HCT116 (cell line): ENCODE measurements at regions not wholly inside any gene's neighbourhood (a gene's known extent, or its start where the extent isn't known, plus 50 kb on each side); places are given as distances from the start of the nearest gene placed in this dataset.

ENCODE experiments used
- ATAC-seq: fragments of 200-7000 bp; cut with Tn5 transposase; 2 replicates; pipeline ENCODE4 v1.9.1; 2020; ENCODE audit warnings: mild to moderate bottlenecking, moderate library complexity
- BruUV-seq: library from RNA; stranded (reverse); fragments of 400-500 nt; replicated peaks from 2 replicates; lab custom pipeline; 2021; lab: Mats Ljungman, UMichigan
- CTCF ChIA-PET: fragments of 300-600 bp; sonication (Branson Sonifier 250); formaldehyde crosslinking; loops from one replicate; lab custom pipeline; 2021; ENCODE audit warnings: antibody characterized with exemption; lab: Charles Lee
- POLR2A ChIA-PET: fragments of 300-600, 350-600 bp; sonication (Branson Sonifier 250); formaldehyde crosslinking; loops from one replicate; lab custom pipeline; 2021; ENCODE audit warnings: antibody characterized with exemption; lab: Charles Lee
- RAD21 ChIA-PET, 2 experiments: fragments of 300-600 bp; sonication (Branson Sonifier 250); formaldehyde crosslinking; loops; one replicate each; lab custom pipeline; 2023; ENCODE audit warnings: low total read pairs in 2 of 2; ENCODE audit not compliant: uncharacterized antibody in 2 of 2, unreplicated experiment in 2 of 2, low non-redundant PET in 1 of 2; lab: Charles Lee
- DNase-seq: peaks from one replicate; pipeline ENCODE4 v3.0.0-alpha.2; 2010; ENCODE audit warnings: low read depth, low spot score
- H2AFZ ChIP-seq: fragments of 200-600 bp; shearing (Covaris generic), sonication (generic); 2 replicates; pipeline ENCODE4 v1.6.1; 2017; ENCODE audit warnings: low read depth, mixed run types, mixed read lengths, antibody characterized with exemption, low read length; ENCODE audit not compliant: poor library complexity, severe bottlenecking
- H3K27ac ChIP-seq: 2 replicates; pipeline ENCODE4 v1.5.1; 2012; ENCODE audit warnings: low read depth, low read length
- H3K27me3 ChIP-seq: fragments of 200-600 bp; sonication (generic); 2 replicates; pipeline ENCODE4 v1.6.1; 2016; ENCODE audit warnings: mixed run types, low read length, mixed read lengths; ENCODE audit not compliant: insufficient read depth
- H3K36me3 ChIP-seq, 2 experiments: fragments of 200-500 bp in 1 of 2; fragments of 200-600 bp in 1 of 2; sonication (Bioruptor generic) in 1 of 2; sonication (generic) in 1 of 2; 2 replicates each; pipeline versions ENCODE4 v1.5.1 to v1.6.1; 2014 to 2016; ENCODE audit warnings: low read length in 2 of 2, inconsistent platforms in 1 of 2, mixed read lengths in 1 of 2, mixed run types in 1 of 2; ENCODE audit not compliant: insufficient read depth in 2 of 2, control insufficient read depth in 1 of 2
- H3K4me1 ChIP-seq, 2 experiments: fragments of 200-600 bp in 1 of 2; sonication (generic) in 1 of 2; 2 replicates each; pipeline versions ENCODE4 v1.5.1 to v1.6.1; 2012 to 2017; ENCODE audit warnings: low read length in 2 of 2, inconsistent platforms in 1 of 2, mild to moderate bottlenecking in 1 of 2, mixed read lengths in 1 of 2, mixed run types in 1 of 2, moderate library complexity in 1 of 2; ENCODE audit not compliant: insufficient read depth in 2 of 2, control insufficient read depth in 1 of 2
- H3K4me2 ChIP-seq: fragments of 200-600 bp; sonication (generic); 2 replicates; pipeline ENCODE4 v1.6.1; 2017; ENCODE audit warnings: mixed run types, low read length, mixed read lengths
- H3K4me3 ChIP-seq, 2 experiments: fragments of 200-600 bp in 1 of 2; sonication (generic) in 1 of 2; replicated peaks in 1 of 2; 2 replicates each; pipeline ENCODE4 v1.5.1; 2011 to 2016; ENCODE audit warnings: low read length in 2 of 2, control low read depth in 1 of 2, low read depth in 1 of 2, mild to moderate bottlenecking in 1 of 2, mixed read lengths in 1 of 2, mixed run types in 1 of 2
- H3K79me2 ChIP-seq: fragments of 200-600 bp; sonication (generic); 2 replicates; pipeline ENCODE4 v1.6.1; 2017; ENCODE audit warnings: mild to moderate bottlenecking, mixed run types, low read length, moderate library complexity, mixed read lengths; ENCODE audit not compliant: insufficient read depth
- H3K9ac ChIP-seq: fragments of 200-600 bp; sonication (generic); 2 replicates; pipeline ENCODE4 v1.6.1; 2016; ENCODE audit warnings: low read length, mixed read lengths
- H3K9me2 ChIP-seq: fragments of 200-600 bp; sonication (generic), shearing (Covaris generic); 2 replicates; pipeline ENCODE4 v1.6.1; 2017; ENCODE audit warnings: mixed run types, mild to moderate bottlenecking, moderate library complexity; ENCODE audit not compliant: insufficient read depth
- H3K9me3 ChIP-seq, 2 experiments: fragments of 200-500 bp in 1 of 2; fragments of 200-600 bp in 1 of 2; sonication (Bioruptor generic) in 1 of 2; sonication (generic) in 1 of 2; 2 replicates each; pipeline ENCODE4 v1.6.1; 2014 to 2017; ENCODE audit warnings: low read length in 2 of 2, mixed read lengths in 2 of 2, inconsistent platforms in 1 of 2, low read depth in 1 of 2, mild to moderate bottlenecking in 1 of 2, mixed run types in 1 of 2, moderate library complexity in 1 of 2; ENCODE audit not compliant: control insufficient read depth in 1 of 2, insufficient read depth in 1 of 2
- H4K20me1 ChIP-seq: fragments of 200-600 bp; sonication (generic), shearing (Covaris generic); 2 replicates; pipeline ENCODE4 v1.6.1; 2017; ENCODE audit warnings: mixed run types, mild to moderate bottlenecking, moderate library complexity; ENCODE audit not compliant: insufficient read depth
- CBX3 ChIP-seq: IDR thresholded peaks from 2 replicates; pipeline ENCODE4 v1.6.1; 2012; ENCODE audit warnings: low read depth
- EZH2 ChIP-seq: fragments of 200-600 bp; sonication (generic); IDR thresholded peaks from 2 replicates; pipeline ENCODE4 v1.6.1; 2017; ENCODE audit warnings: antibody characterized with exemption, mixed run types
- EZH2phosphoT487 ChIP-seq: fragments of 200-600 bp; IDR thresholded peaks from 2 replicates; pipeline ENCODE4 v1.6.1; 2018; ENCODE audit warnings: antibody characterized with exemption, borderline replicate concordance
- FOSL1 ChIP-seq: IDR thresholded peaks from 2 replicates; pipeline ENCODE4 v1.6.1; 2012; ENCODE audit warnings: low read depth
- JUND ChIP-seq: IDR thresholded peaks from 2 replicates; pipeline ENCODE4 v1.6.1; 2012
- MAX ChIP-seq: IDR thresholded peaks from 2 replicates; pipeline ENCODE4 v1.6.1; 2012
- POLR2A ChIP-seq: IDR thresholded peaks from 2 replicates; pipeline ENCODE4 v1.7.0; 2011; ENCODE audit warnings: borderline replicate concordance; ENCODE audit not compliant: insufficient read depth, insufficient read length; ENCODE audit errors: extremely low read depth
- POLR2AphosphoS5 ChIP-seq: IDR thresholded peaks from 2 replicates; pipeline ENCODE4 v1.6.1; 2011; ENCODE audit warnings: mild to moderate bottlenecking, low read depth, low read length, moderate library complexity
- RAD21 ChIP-seq: IDR thresholded peaks from 2 replicates; pipeline ENCODE4 v1.6.1; 2012; ENCODE audit warnings: low read depth, mild to moderate bottlenecking
- REST ChIP-seq: IDR thresholded peaks from 2 replicates; pipeline ENCODE4 v1.6.1; 2012; ENCODE audit warnings: low read depth
- SP1 ChIP-seq: IDR thresholded peaks from 2 replicates; pipeline ENCODE4 v1.6.1; 2012; ENCODE audit warnings: low read depth
- SRF ChIP-seq: IDR thresholded peaks from 2 replicates; pipeline ENCODE4 v1.6.1; 2012; ENCODE audit warnings: low read depth
- YY1 ChIP-seq: IDR thresholded peaks from 2 replicates; pipeline ENCODE4 v1.6.1; 2011; ENCODE audit warnings: low read length, low read depth, moderate library complexity, mild to moderate bottlenecking; ENCODE audit not compliant: insufficient replicate concordance; ENCODE audit errors: extremely low read depth
- ZFX ChIP-seq: fragments of 450-650 bp; IDR thresholded peaks from 2 replicates; pipeline ENCODE4 v1.6.1; 2017
- ZNF274 ChIP-seq: fragments of 200-500 bp; sonication (Bioruptor generic); IDR thresholded peaks from 2 replicates; pipeline ENCODE4 v1.6.1; 2014; ENCODE audit warnings: mild to moderate bottlenecking, low read depth, low read length, inconsistent platforms
- intact Hi-C: fragments of 100-400 bp; cut with micrococcal nuclease; formaldehyde crosslinking; loops from 2 replicates; pipeline ENCODE4 v1.10.0; 2022
- TF ChIP-seq, protein P1 (sequence below), 3 experiments: fragments of 200-600 bp in 1 of 3; sonication (generic) in 1 of 3; IDR thresholded peaks in 2 of 3; conservative IDR thresholded peaks in 1 of 3; 2 replicates each; pipeline ENCODE4 v1.5.1; 2012 to 2017; ENCODE audit warnings: low read depth in 2 of 3, low read length in 2 of 3, antibody characterized with exemption in 1 of 3, borderline replicate concordance in 1 of 3, control low read depth in 1 of 3, mild to moderate bottlenecking in 1 of 3, mixed read lengths in 1 of 3, mixed run types in 1 of 3, moderate library complexity in 1 of 3; ENCODE audit not compliant: insufficient read depth in 1 of 3
- TF ChIP-seq, protein P2 (sequence below): IDR thresholded peaks from 2 replicates; pipeline ENCODE4 v1.6.1; 2011; ENCODE audit warnings: mild to moderate bottlenecking, low read length, moderate library complexity; ENCODE audit not compliant: insufficient replicate concordance; ENCODE audit errors: extremely low read depth

- no peaks in the 10 kb centered on the region for H4K20me1 ChIP-seq
- H3K4me1 ChIP-seq, result peaks cover 14 to 17% of the 10 kb centered on the region in 2 experiments
- no peak overlapping the region for H3K9ac ChIP-seq
- TF ChIP-seq JUND (peak; percentile 53), MAX (no peak), POLR2A (no peak), YY1 (no peak), REST (no peak), EZH2phosphoT487 (no peak), FOSL1 (peak; percentile 64; the same call in 1 of the 2 replicates), EZH2 (no peak), ZFX (no peak), ZNF274 (no peak), SRF (no peak), CBX3 (peak; percentile 33; the same call in 1 of the 2 replicates), POLR2AphosphoS5 (no peak), RAD21 (no peak), SP1 (peak; percentile 56)
- TF ChIP-seq, protein P1, sequence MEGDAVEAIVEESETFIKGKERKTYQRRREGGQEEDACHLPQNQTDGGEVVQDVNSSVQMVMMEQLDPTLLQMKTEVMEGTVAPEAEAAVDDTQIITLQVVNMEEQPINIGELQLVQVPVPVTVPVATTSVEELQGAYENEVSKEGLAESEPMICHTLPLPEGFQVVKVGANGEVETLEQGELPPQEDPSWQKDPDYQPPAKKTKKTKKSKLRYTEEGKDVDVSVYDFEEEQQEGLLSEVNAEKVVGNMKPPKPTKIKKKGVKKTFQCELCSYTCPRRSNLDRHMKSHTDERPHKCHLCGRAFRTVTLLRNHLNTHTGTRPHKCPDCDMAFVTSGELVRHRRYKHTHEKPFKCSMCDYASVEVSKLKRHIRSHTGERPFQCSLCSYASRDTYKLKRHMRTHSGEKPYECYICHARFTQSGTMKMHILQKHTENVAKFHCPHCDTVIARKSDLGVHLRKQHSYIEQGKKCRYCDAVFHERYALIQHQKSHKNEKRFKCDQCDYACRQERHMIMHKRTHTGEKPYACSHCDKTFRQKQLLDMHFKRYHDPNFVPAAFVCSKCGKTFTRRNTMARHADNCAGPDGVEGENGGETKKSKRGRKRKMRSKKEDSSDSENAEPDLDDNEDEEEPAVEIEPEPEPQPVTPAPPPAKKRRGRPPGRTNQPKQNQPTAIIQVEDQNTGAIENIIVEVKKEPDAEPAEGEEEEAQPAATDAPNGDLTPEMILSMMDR (IDR thresholded peaks at IDR 0.05 in 2 of 3, conservative IDR thresholded peaks at IDR 0.05 in 1 of 3; ENCODE audit: borderline replicate concordance in 1 of 3, insufficient read depth in 1 of 3, low read depth in 2 of 3, low read length in 2 of 3), result no peak
- TF ChIP-seq, protein P2, sequence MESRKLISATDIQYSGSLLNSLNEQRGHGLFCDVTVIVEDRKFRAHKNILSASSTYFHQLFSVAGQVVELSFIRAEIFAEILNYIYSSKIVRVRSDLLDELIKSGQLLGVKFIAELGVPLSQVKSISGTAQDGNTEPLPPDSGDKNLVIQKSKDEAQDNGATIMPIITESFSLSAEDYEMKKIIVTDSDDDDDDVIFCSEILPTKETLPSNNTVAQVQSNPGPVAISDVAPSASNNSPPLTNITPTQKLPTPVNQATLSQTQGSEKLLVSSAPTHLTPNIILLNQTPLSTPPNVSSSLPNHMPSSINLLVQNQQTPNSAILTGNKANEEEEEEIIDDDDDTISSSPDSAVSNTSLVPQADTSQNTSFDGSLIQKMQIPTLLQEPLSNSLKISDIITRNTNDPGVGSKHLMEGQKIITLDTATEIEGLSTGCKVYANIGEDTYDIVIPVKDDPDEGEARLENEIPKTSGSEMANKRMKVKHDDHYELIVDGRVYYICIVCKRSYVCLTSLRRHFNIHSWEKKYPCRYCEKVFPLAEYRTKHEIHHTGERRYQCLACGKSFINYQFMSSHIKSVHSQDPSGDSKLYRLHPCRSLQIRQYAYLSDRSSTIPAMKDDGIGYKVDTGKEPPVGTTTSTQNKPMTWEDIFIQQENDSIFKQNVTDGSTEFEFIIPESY, result no peak
- TF ChIP-seq, all 23 proteins: peak for 4
- Histone ChIP-seq H2AFZ (no peak overlapping the region), H3K9me2 (no peaks in the 10 kb centered on the region), H3K36me3 (no peaks in the 10 kb centered on the region), H3K27me3 (no peaks in the 10 kb centered on the region), H3K9me3 (no peaks in the 10 kb centered on the region), H3K79me2 (no peaks in the 10 kb centered on the region), H3K4me2 (peak overlapping the region; percentile 49), H3K27ac (peak overlapping the region; percentile 29; the same call in 1 of the 2 replicates), H3K4me3 (0 out of 4 replicates have a peak overlapping the region, but pooled peaks of 1 of the 2 experiments have one; percentile 2)
- no TSS peak for BruUV-seq
- RAD21 ChIA-PET, result no interaction called here
- DNase-seq (peak; percentile 42), ATAC-seq (peak; percentile 68)
- CTCF ChIA-PET, result no interaction called here
- POLR2A ChIA-PET, result no interaction called here
- intact Hi-C loops, result no loop called here
These were observed 289.5 kb downstream of the GLUD2 start for GRCh38 chrX:121336831-121337421.
